Amygdala (tissue), 56 donors: ENCODE measurements at regions not wholly inside any gene's neighbourhood (a gene's known extent, or its start where the extent isn't known, plus 50 kb on each side); places are given as distances from the start of the nearest gene placed in this dataset.

Experiments used
- DNase-seq, 56 donors: peaks; one replicate each; lab custom pipeline; 2025; lab: John Stamatoyannopoulos, UW

DNA sequence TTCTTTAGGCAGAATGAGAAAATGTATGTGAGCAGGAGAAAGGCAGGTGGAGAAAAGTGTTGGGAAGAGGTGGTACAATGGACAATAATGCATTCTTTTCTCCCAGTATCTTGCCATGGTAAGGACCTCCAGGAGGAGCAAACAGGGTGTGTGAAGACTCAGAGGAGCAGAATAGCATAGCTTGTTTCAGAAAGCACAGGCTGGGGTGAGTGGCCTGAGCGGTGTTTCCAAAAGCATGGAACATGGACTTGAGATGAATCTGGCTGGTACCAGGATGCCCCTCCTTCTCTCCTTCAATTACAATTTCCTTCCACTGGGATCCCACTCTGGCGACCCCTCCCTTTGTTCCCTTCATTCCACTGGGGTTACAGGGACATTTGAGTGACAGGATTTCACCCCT lies 123.4 kb upstream of the TNR start:
- peak in 2 of 56 donors; percentile 9 to 14 for DNase-seq

DNA sequence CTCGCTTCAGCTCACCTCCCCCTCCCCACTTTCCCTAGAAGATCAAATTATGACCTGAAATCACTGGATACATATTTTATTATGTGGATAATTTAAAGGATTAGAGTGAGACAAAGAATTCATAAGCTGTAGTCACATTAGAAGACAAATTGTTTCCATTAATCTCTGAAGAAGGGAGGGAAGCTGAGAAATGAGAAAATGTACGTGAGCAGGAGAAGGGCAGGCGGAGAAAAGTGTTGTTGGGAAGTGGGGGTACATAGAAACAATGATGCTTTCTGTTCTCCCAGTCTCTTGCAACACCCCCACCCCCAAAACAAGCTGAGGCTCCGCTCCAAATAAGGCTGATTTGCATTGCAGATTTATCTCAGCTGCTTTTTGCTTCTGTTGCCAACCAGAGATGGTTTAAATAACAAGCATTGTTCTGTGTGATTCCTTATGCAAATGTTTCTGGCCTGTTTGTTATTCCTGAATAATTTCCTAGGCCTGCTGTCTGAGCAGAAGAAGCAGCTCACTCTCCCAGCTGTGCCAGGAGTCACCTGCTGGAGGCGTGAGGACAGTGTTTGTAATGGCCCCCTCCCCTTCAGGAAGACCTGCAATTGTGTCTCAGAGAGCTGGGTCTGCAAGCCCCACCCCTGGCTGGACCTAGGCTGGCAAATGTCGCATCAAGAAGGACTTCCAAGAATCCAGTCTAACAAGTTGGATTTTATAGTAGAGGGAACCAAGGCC lies 121.8 kb upstream of the TNR start:
- peak in 54 of 56 donors; percentile 29 to 94 (median 78) for DNase-seq

- peak in 1 of 56 donors; percentile 30 for DNase-seq
These were observed 121.2 kb upstream of the TNR start for GRCh38 chr1:175864625-175865024.

- peak in 1 of 56 donors; percentile 28 for DNase-seq
These were observed 120.8 kb upstream of the TNR start for GRCh38 chr1:175864183-175864582.

- DNase-seq: peak in 21 of 56 donors; percentile 15 to 67 (median 44)
These were observed 120.1 kb upstream of the TNR start for GRCh38 chr1:175863299-175864050.

- no peak for DNase-seq
These were observed 119.0 kb upstream of the TNR start for GRCh38 chr1:175862408-175862807.

- no peak for DNase-seq
These were observed 118.4 kb upstream of the TNR start for GRCh38 chr1:175861626-175862367.

- DNase-seq: peak in 41 of 56 donors; percentile 21 to 75 (median 43)
These were observed 114.4 kb upstream of the TNR start for GRCh38 chr1:175857756-175858155.

DNA sequence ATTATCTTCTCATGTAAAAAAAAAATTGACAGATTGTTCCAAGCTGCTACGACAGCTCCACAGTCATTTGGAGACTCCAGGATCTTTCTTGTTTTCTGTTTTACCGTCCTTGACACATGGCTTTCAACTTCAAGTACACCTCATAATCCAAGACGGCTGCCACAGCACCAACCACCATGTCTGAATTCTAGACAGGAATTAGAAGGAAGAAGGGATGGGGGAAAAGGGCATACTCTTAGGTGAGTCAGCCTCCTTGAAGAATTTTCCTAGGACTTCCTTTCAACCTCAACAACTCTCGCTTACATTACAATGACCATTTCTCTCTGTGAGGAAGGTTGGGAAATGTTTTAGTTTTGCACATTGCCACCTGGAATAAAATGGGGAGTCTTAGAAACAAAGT lies 110.3 kb upstream of the TNR start:
- DNase-seq: no peak

DNA sequence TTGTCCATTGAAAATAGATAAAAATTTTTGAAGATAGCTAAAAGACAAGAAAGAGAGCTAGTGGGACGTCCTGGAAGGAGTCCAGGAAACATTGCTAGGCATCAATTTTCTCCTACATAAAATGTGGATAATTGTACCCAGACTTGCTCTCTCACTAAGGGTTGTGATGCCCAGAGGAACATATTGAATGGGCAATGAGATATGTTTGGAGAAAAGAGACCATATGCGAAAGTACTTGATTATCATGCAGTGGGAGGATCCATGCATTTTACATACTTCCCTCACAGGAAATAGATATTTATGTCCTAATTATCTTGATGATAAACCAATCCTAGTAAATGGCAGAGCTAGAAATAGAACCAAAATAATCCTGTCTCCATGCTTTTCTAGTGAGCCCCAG lies 108.4 kb upstream of the TNR start:
- no peak for DNase-seq

- DNase-seq: peak in 4 of 56 donors; percentile 18 to 40 (median 34)
These were observed 104.9 kb upstream of the TNR start for GRCh38 chr1:175848329-175848728.

GRCh38 chr1:175845985-175846384 lies 102.6 kb upstream of the TNR start:
- DNase-seq: no peak

GRCh38 chr1:175845338-175845737 lies 101.9 kb upstream of the TNR start:
- DNase-seq: no peak

DNA sequence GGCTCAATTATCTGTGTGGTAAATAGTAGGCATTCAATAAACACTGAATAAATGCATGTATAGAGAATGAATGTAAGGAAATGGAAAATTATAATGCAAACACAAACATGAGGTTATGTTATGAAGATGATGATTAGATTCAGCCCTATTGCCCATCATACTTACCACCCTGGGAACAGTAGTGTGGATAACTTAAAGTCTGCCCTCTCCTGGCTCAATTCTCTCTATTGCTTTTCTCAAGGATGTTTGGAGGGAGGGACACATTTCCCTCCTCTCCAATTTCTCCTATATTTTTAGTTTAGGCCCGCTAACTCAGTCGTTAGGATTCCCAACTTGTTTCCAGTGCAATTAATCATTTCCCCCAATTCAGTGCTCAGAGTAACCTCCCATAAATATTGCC lies 101.5 kb upstream of the TNR start:
- no peak for DNase-seq

DNA sequence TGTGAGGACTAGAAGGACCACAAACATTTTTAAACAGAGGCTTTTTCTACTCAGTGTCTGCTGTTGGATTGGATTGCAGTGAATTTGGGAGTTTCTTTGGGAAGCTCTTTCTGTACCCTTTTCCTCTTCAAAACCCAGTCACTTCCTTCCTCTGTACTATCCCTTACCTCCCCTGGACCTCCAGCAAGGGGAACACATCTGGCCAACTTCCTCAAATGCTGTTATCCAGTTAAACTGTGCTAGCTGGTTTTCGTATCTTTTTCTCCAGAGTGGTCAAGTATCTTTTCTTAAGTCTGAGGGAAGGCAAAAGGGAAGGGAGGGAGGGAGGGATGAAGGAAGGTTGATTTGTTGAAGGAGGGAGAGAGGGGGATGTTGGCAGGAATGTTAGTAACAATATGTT lies 99.2 kb upstream of the TNR start:
- DNase-seq: no peak

DNA sequence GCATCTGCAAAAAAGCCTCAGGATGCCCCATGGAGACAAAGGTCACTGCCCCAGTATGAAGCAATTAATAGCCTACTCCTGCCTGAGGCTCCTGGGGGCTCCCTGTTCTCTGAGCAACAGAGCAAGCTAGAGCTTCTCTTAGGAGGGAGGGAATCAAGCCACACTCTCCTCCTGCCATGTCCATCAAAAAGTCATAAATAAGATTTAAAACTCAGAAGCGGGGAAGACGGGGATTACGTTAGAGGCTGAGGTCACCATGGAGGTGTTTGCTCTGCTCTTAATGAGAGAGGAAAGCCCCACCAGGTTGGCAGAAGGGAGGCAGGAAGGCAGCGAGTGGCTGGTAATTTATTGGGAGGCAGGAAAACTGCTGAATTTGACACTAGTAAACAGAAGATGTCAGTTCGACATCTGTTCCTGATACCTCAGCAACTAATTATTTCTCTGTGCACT lies 98.4 kb upstream of the TNR start:
- DNase-seq: no peak

GRCh38 chr1:175840787-175841186 lies 97.4 kb upstream of the TNR start:
- DNase-seq: no peak

- no peak for DNase-seq
These were observed 96.6 kb upstream of the TNR start for GRCh38 chr1:175839779-175840669.

DNA sequence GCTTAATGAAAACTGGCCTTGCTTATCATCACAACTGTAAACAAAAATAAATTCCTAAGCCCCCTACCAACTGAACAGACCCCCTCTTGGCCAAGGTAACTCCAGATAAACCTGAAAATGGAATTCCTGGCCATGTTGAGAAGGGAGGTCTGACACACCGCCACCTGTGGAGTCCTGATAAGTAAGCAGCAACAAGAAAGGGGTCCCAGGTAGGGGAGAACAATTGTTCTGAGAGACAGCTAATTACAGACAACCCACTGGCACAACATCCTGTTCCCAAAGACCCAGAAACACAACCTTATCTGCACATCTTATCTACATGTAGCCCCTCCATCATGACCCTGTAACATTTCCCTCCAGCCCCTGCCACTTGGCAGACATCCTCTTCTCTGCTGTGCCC lies 91.2 kb upstream of the TNR start:
- no peak for DNase-seq

- no peak for DNase-seq
These were observed 90.6 kb upstream of the TNR start for GRCh38 chr1:175833951-175834350.
